ENCODE measurements at regions not wholly inside any gene's neighbourhood (a gene's known extent, or its start where the extent isn't known, plus 50 kb on each side); places are given as distances from the start of the nearest gene placed in this dataset.

DNA sequence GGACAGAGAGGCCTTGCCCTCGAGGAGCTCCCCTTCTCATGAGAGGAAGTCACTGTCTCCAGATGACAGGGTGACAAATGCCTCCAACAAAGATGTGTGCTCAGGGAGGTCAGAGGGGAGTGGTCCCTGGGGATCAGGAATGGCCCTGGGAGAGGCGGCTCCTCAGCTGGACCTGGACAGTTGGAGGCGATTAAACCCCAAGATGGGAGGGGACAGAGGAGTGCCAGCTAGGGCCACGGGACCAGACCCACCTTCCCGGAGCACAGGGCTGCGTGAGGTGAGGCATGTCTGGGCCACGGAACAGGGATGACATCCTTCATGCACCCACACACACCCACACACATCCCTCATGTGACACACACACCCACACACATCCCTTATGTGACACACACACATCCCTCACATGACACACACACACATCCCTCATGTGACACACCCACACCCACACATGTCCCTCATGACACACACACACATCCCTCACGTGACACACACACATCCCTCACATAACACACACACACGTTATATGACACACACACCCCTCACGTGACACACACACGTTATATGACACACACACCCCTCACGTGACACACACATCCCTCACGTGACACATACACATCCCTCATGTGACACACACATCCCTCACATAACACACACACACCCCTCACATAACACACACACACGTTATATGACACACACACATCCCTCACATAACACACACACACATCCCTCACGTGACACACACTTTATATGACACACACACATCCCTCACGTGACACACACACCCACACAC, 57.4 kb upstream of the SLCO4A1 start:
- H3K27ac ChIP-seq (ENCODE audit: low read length): no peak overlapping the region
- H3K4me2 ChIP-seq (ENCODE audit: low read depth, low read length): no peak overlapping the region
- H3K9me2 ChIP-seq (replicated peaks; ENCODE audit: insufficient read depth, low read length): no peaks in the 10 kb centered on the region
- H3K36me3 ChIP-seq (replicated peaks; ENCODE audit: insufficient read depth, low read length): no peaks in the 10 kb centered on the region
- no peaks in the 10 kb centered on the region for H3K4me1 ChIP-seq (ENCODE audit: low read length)
- no peak overlapping the region for H3K4me3 ChIP-seq (ENCODE audit: low read length)
- no peaks in the 10 kb centered on the region for H3K9me3 ChIP-seq (replicated peaks; ENCODE audit: insufficient read depth, low read length)
- peaks cover 87% of the 10 kb centered on the region for H3K27me3 ChIP-seq (replicated peaks; ENCODE audit: insufficient read depth, low read length)
- no peak overlapping the region for H3K9ac ChIP-seq (ENCODE audit: low read length)
- no peaks in the 10 kb centered on the region for H3K79me2 ChIP-seq (ENCODE audit: low read length)
- H2AFZ ChIP-seq (ENCODE audit: low read length): no peak overlapping the region
- TF ChIP-seq, protein P1, sequence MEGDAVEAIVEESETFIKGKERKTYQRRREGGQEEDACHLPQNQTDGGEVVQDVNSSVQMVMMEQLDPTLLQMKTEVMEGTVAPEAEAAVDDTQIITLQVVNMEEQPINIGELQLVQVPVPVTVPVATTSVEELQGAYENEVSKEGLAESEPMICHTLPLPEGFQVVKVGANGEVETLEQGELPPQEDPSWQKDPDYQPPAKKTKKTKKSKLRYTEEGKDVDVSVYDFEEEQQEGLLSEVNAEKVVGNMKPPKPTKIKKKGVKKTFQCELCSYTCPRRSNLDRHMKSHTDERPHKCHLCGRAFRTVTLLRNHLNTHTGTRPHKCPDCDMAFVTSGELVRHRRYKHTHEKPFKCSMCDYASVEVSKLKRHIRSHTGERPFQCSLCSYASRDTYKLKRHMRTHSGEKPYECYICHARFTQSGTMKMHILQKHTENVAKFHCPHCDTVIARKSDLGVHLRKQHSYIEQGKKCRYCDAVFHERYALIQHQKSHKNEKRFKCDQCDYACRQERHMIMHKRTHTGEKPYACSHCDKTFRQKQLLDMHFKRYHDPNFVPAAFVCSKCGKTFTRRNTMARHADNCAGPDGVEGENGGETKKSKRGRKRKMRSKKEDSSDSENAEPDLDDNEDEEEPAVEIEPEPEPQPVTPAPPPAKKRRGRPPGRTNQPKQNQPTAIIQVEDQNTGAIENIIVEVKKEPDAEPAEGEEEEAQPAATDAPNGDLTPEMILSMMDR (IDR thresholded peaks at IDR 0.05; ENCODE audit: low read length): no peak
- TF ChIP-seq EZH2phosphoT487 (IDR thresholded peaks at IDR 0.05; ENCODE audit: low read length): no peak
- no peak for TF ChIP-seq EZH2 (optimal IDR thresholded peaks at IDR 0.05; ENCODE audit: low read depth, low read length)
- DNase-seq: no peak
- no peaks in the 10 kb centered on the region for H4K20me1 ChIP-seq (ENCODE audit: insufficient read depth, low read length)
- no peaks in the 10 kb centered on the region for H3F3A ChIP-seq (ENCODE audit: insufficient read depth, low read length)

DNA sequence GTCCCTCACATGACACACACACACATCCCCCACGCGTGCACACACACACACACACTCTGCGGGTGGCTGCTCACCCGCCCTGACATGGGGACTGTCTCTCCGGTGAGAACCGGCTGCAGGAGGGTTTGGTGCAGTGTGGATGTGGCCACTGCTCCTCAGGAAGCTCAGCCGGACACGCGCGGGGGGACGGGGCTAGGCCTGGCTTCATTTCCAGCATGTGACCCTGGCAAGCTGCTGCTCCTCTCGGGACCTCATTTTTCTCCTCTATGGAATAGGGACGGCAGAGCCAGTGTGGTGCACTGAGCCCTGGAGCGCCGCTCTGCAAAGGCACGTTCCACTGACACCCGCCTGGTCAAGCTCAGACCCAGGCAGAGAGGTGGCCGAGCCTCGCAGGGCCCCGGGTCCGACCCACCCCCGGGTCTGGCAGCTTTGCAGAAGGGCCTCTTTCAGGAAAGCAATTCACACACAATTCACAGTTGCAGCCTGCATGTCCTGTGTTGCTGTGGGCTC, 56.8 kb upstream of the SLCO4A1 start:
- Histone ChIP-seq H3K9ac (ENCODE audit: low read length) (no peak overlapping the region), H3K9me2 (replicated peaks; ENCODE audit: insufficient read depth, low read length) (no peaks in the 10 kb centered on the region), H3K4me3 (ENCODE audit: low read length) (no peak overlapping the region), H4K20me1 (ENCODE audit: insufficient read depth, low read length) (no peaks in the 10 kb centered on the region), H3K36me3 (replicated peaks; ENCODE audit: insufficient read depth, low read length) (no peaks in the 10 kb centered on the region), H3K79me2 (ENCODE audit: low read length) (no peaks in the 10 kb centered on the region), H3K9me3 (replicated peaks; ENCODE audit: insufficient read depth, low read length) (no peaks in the 10 kb centered on the region), H3K4me1 (ENCODE audit: low read length) (no peaks in the 10 kb centered on the region), H3K4me2 (ENCODE audit: low read depth, low read length) (no peak overlapping the region), H3K27me3 (replicated peaks; ENCODE audit: insufficient read depth, low read length) (peaks cover 86% of the 10 kb centered on the region), H3K27ac (ENCODE audit: low read length) (no peak overlapping the region), H3F3A (ENCODE audit: insufficient read depth, low read length) (no peaks in the 10 kb centered on the region), H2AFZ (ENCODE audit: low read length) (no peak overlapping the region)
- DNase-seq: no peak
- TF ChIP-seq, protein P1 (IDR thresholded peaks at IDR 0.05; ENCODE audit: low read length): no peak
- TF ChIP-seq EZH2phosphoT487 (IDR thresholded peaks at IDR 0.05; ENCODE audit: low read length) (no peak), EZH2 (optimal IDR thresholded peaks at IDR 0.05; ENCODE audit: low read depth, low read length) (no peak)

DNA sequence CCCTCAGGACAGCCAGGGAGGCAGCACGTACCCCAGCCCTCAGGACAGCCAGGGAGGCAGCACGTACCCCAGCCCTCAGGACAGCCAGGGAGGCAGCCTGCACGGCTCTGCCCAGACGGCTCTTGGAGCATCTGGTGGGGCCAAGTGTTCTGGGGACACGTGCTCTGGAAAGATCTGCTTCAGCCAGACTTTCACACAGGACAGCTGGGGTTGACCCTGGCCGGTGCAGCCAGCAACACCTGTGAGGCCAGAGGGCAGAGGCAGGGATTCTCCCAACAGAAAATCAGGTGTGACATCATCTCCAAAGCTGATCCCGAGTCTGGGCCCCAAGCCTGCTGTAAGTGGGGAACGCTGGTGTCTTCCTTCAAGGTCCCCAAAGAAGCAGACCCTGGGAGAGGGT, 55.5 kb upstream of the SLCO4A1 start:
- Histone ChIP-seq H3K9me2 (replicated peaks; ENCODE audit: insufficient read depth, low read length) (no peaks in the 10 kb centered on the region), H4K20me1 (ENCODE audit: insufficient read depth, low read length) (no peaks in the 10 kb centered on the region), H3K27me3 (replicated peaks; ENCODE audit: insufficient read depth, low read length) (peaks cover 88% of the 10 kb centered on the region), H3K27ac (ENCODE audit: low read length) (no peak overlapping the region), H3K4me1 (ENCODE audit: low read length) (no peaks in the 10 kb centered on the region), H2AFZ (ENCODE audit: low read length) (no peak overlapping the region), H3K79me2 (ENCODE audit: low read length) (no peaks in the 10 kb centered on the region), H3K4me2 (ENCODE audit: low read depth, low read length) (no peak overlapping the region), H3K36me3 (replicated peaks; ENCODE audit: insufficient read depth, low read length) (no peaks in the 10 kb centered on the region), H3K9ac (ENCODE audit: low read length) (no peak overlapping the region), H3K4me3 (ENCODE audit: low read length) (no peak overlapping the region), H3F3A (ENCODE audit: insufficient read depth, low read length) (no peaks in the 10 kb centered on the region), H3K9me3 (replicated peaks; ENCODE audit: insufficient read depth, low read length) (no peaks in the 10 kb centered on the region)
- TF ChIP-seq, protein P1 (IDR thresholded peaks at IDR 0.05; ENCODE audit: low read length): no peak
- TF ChIP-seq EZH2phosphoT487 (IDR thresholded peaks at IDR 0.05; ENCODE audit: low read length): no peak
- no peak for TF ChIP-seq EZH2 (optimal IDR thresholded peaks at IDR 0.05; ENCODE audit: low read depth, low read length)
- DNase-seq: no peak
